GM23338 (cell line): ENCODE measurements at regions not wholly inside any gene's neighbourhood (a gene's known extent, or its start where the extent isn't known, plus 50 kb on each side); places are given as distances from the start of the nearest gene placed in this dataset.
A peak's percentile ranks its signal among the peaks of the same experiment; 100 is the strongest.

Source experiments
- ATAC-seq: fragments of 200-7000 bp; cut with Tn5 transposase; 3 replicates; pipeline ENCODE4 v1.9.1; 2020
- DNase-seq: peaks from one replicate; pipeline ENCODE4 v3.0.0-alpha.2; 2015; ENCODE audit warnings: low spot score
- H2AFZ ChIP-seq: fragments of 200-600 bp; sonication (generic); 2 replicates; pipeline ENCODE4 v1.8.0; 2016; ENCODE audit warnings: antibody characterized with exemption, mild to moderate bottlenecking, moderate library complexity
- H3F3A ChIP-seq: fragments of 200-600 bp; sonication (generic); replicated peaks from 2 replicates; pipeline ENCODE4 v1.8.0; 2017; ENCODE audit warnings: antibody characterized with exemption, mixed run types, low read depth
- H3K27ac ChIP-seq: fragments of 200-600 bp; sonication (generic); 2 replicates; pipeline ENCODE4 v1.6.1; 2016; ENCODE audit warnings: low read depth
- H3K27me3 ChIP-seq: fragments of 200-600 bp; sonication (generic); 2 replicates; pipeline ENCODE4 v1.8.0; 2016; ENCODE audit warnings: mild to moderate bottlenecking, mixed run types, moderate library complexity; ENCODE audit not compliant: insufficient read depth
- H3K36me3 ChIP-seq: fragments of 200-600 bp; sonication (generic); 2 replicates; pipeline ENCODE4 v1.8.0; 2016; ENCODE audit warnings: mild to moderate bottlenecking; ENCODE audit not compliant: insufficient read depth
- H3K4me1 ChIP-seq: fragments of 200-600 bp; sonication (generic); 2 replicates; pipeline ENCODE4 v1.8.0; 2016; ENCODE audit warnings: mild to moderate bottlenecking, moderate library complexity; ENCODE audit not compliant: insufficient read depth
- H3K4me2 ChIP-seq: fragments of 200-600 bp; sonication (generic); 2 replicates; pipeline ENCODE4 v1.7.1; 2017; ENCODE audit warnings: mixed run types
- H3K4me3 ChIP-seq: fragments of 200-600 bp; sonication (generic); 2 replicates; pipeline ENCODE4 v1.6.1; 2016; ENCODE audit warnings: mixed run types
- H3K79me2 ChIP-seq: fragments of 200-600 bp; sonication (generic); replicated peaks from 2 replicates; pipeline ENCODE4 v1.8.0; 2017; ENCODE audit warnings: mild to moderate bottlenecking; ENCODE audit not compliant: insufficient read depth
- H3K9me2 ChIP-seq: fragments of 200-600 bp; sonication (generic); 2 replicates; pipeline ENCODE4 v1.8.0; 2017; ENCODE audit not compliant: insufficient read depth
- H4K20me1 ChIP-seq: fragments of 200-600 bp; sonication (generic); replicated peaks from 2 replicates; pipeline ENCODE4 v1.8.0; 2017; ENCODE audit warnings: mild to moderate bottlenecking; ENCODE audit not compliant: insufficient read depth
- H3K27ac Mint-ChIP-seq: 2 replicates; pipeline ENCODE4 v1.8.0; 2020; ENCODE audit warnings: inconsistent platforms, mild to moderate bottlenecking, moderate library complexity, mixed read lengths
- H3K27me3 Mint-ChIP-seq: 3 replicates; pipeline ENCODE4 v1.8.0; 2022; ENCODE audit warnings: low read depth, mild to moderate bottlenecking, moderate library complexity, mixed read lengths, inconsistent platforms; ENCODE audit not compliant: insufficient read depth, poor library complexity
- H3K36me3 Mint-ChIP-seq: 3 replicates; pipeline ENCODE4 v1.8.0; 2021; ENCODE audit warnings: low read depth, mild to moderate bottlenecking, inconsistent platforms, moderate library complexity, mixed read lengths
- H3K4me1 Mint-ChIP-seq: 3 replicates; pipeline ENCODE4 v1.8.0; 2020; ENCODE audit warnings: mild to moderate bottlenecking, inconsistent platforms, mixed read lengths
- H3K4me3 Mint-ChIP-seq: 3 replicates; pipeline ENCODE4 v1.8.0; 2021; ENCODE audit warnings: moderate library complexity, mild to moderate bottlenecking, inconsistent platforms, mixed read lengths
- H3K9me3 Mint-ChIP-seq: 3 replicates; pipeline ENCODE4 v1.8.0; 2020; ENCODE audit warnings: moderate library complexity, mild to moderate bottlenecking, inconsistent platforms, mixed read lengths
- CREB1 ChIP-seq: fragments of 250-450 bp; sonication (Bioruptor Pico); IDR thresholded peaks from 2 replicates; pipeline ENCODE4 v1.5.0; 2020; ENCODE audit warnings: low read depth, mild to moderate bottlenecking, moderate library complexity
- CTCF ChIP-seq, 2 experiments: fragments of 200-600 bp in 1 of 2; sonication (generic) in 1 of 2; conservative IDR thresholded peaks; 2 replicates each; pipeline versions ENCODE4 v1.5.1 to v1.6.1; 2016 to 2017; ENCODE audit warnings: antibody characterized with exemption in 2 of 2, low read depth in 2 of 2, mild to moderate bottlenecking in 2 of 2, moderate library complexity in 1 of 2
- ETS1 ChIP-seq: IDR thresholded peaks from 2 replicates; pipeline ENCODE4 v1.6.1; 2016; ENCODE audit warnings: antibody characterized with exemption
- EZH2 ChIP-seq: fragments of 200-600 bp; sonication (generic); IDR thresholded peaks from one replicate; pipeline ENCODE4 v1.8.0; 2017; ENCODE audit warnings: antibody characterized with exemption, mild to moderate bottlenecking, low read depth; ENCODE audit not compliant: unreplicated experiment
- EZH2phosphoT487 ChIP-seq: fragments of 200-600 bp; sonication (generic); IDR thresholded peaks from one replicate; pipeline ENCODE4 v1.8.1; 2018; ENCODE audit warnings: antibody characterized with exemption; ENCODE audit not compliant: unreplicated experiment
- JUNB ChIP-seq: IDR thresholded peaks from one replicate; pipeline ENCODE4 v1.6.1; 2016; ENCODE audit warnings: antibody characterized with exemption; ENCODE audit not compliant: unreplicated experiment
- NANOG ChIP-seq: IDR thresholded peaks from 2 replicates; pipeline ENCODE4 v1.6.1; 2016; ENCODE audit warnings: antibody characterized with exemption, borderline replicate concordance
- POLR2AphosphoS5 ChIP-seq: IDR thresholded peaks from 2 replicates; pipeline ENCODE4 v1.6.1; 2016; ENCODE audit warnings: antibody characterized with exemption, low read depth
- REST ChIP-seq: IDR thresholded peaks from one replicate; pipeline ENCODE4 v1.6.1; 2018; ENCODE audit warnings: antibody characterized with exemption; ENCODE audit not compliant: unreplicated experiment
- STAT1 ChIP-seq: IDR thresholded peaks from one replicate; pipeline ENCODE4 v1.6.1; 2016; ENCODE audit warnings: antibody characterized with exemption; ENCODE audit not compliant: unreplicated experiment
- ZNF114 ChIP-seq: fragments of 250-450 bp; sonication (Bioruptor Pico); IDR thresholded peaks from 2 replicates; pipeline ENCODE4 v1.5.0; 2020; ENCODE audit warnings: mild to moderate bottlenecking, moderate library complexity
- ZNF331 ChIP-seq: fragments of 250-450 bp; sonication (Bioruptor Pico); IDR thresholded peaks from 2 replicates; pipeline ENCODE4 v1.5.0; 2020; ENCODE audit warnings: low read depth, mild to moderate bottlenecking, moderate library complexity
- ZNF462 ChIP-seq: fragments of 250-450 bp; sonication (Bioruptor Pico); IDR thresholded peaks from 2 replicates; pipeline ENCODE4 v1.5.0; 2020; ENCODE audit warnings: mild to moderate bottlenecking, moderate library complexity

DNA sequence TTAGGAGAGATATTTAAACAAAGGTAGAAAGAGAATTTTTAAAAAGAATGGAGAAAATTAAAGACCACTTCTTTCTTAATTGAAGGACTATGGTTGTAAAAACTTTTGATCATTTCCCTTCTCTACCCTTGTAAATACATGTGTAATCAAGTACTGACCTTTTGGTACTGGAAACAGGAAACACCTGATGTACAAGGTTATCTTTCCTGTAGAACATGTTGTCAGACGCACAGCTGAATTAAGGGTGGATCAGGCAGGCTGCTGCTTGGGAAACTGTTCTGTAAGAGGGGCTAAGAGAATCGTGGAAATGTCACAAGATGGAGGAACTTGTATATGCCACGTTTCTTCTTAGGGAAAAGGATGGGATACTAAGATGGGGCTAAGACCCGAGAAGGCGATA is 341.6 kb downstream of the ZNF608 start:
- Histone ChIP-seq H3K4me3 (no peak overlapping the region), H3K36me3 (no peaks in the 10 kb centered on the region), H3K79me2 (no peaks in the 10 kb centered on the region), H3K9me2 (peaks cover 10% of the 10 kb centered on the region), H3K27me3 (no peaks in the 10 kb centered on the region), H3F3A (no peaks in the 10 kb centered on the region), H3K4me2 (no peak overlapping the region), H3K27ac (no peak overlapping the region), H3K4me1 (no peaks in the 10 kb centered on the region), H4K20me1 (no peaks in the 10 kb centered on the region), H2AFZ (0 out of 2 replicates have a peak overlapping the region, but pooled peaks have one; percentile 53)
- TF ChIP-seq EZH2 = no peak
- no peak for TF ChIP-seq CTCF (conservative IDR thresholded peaks at IDR 0.05; ENCODE audit: low read depth in 2 of 2)
- TF ChIP-seq REST = no peak
- no peak for TF ChIP-seq NANOG
- no peak for TF ChIP-seq CREB1 (CRISPR knock-in tag)
- no peak for TF ChIP-seq STAT1
- no peak for TF ChIP-seq ZNF462
- no peak for TF ChIP-seq JUNB
- TF ChIP-seq ETS1 = no peak
- no peak for TF ChIP-seq ZNF331 (CRISPR knock-in tag)
- no peak for TF ChIP-seq POLR2AphosphoS5
- TF ChIP-seq ZNF114 (CRISPR knock-in tag) = no peak
- TF ChIP-seq EZH2phosphoT487 = no peak
- no peak for DNase-seq
- peaks cover 3% of the 10 kb centered on the region for H3K27me3 Mint-ChIP-seq
- no peaks in the 10 kb centered on the region; the same call in 2 of the 3 replicates for H3K9me3 Mint-ChIP-seq
- H3K36me3 Mint-ChIP-seq = no peaks in the 10 kb centered on the region; the same call in 2 of the 3 replicates
- ATAC-seq = no peak
- peaks cover 8% of the 10 kb centered on the region; the same call in 2 of the 3 replicates for H3K4me1 Mint-ChIP-seq
- H3K4me3 Mint-ChIP-seq = no peak overlapping the region
- H3K27ac Mint-ChIP-seq = no peak overlapping the region
